Putamen (tissue), 1 donor: ENCODE measurements at regions not wholly inside any gene's neighbourhood (a gene's known extent, or its start where the extent isn't known, plus 50 kb on each side); places are given as distances from the start of the nearest gene placed in this dataset.
"Not testable (repeated sequence)": the region's sequence is repeated elsewhere in the genome, so short reads cannot be mapped to it uniquely, and the experiment has no call there.

Source experiments
- DNase-seq: peaks from one replicate; pipeline ENCODE4 v3.0.0-alpha.2; 2016; ENCODE audit warnings: low spot score

DNA sequence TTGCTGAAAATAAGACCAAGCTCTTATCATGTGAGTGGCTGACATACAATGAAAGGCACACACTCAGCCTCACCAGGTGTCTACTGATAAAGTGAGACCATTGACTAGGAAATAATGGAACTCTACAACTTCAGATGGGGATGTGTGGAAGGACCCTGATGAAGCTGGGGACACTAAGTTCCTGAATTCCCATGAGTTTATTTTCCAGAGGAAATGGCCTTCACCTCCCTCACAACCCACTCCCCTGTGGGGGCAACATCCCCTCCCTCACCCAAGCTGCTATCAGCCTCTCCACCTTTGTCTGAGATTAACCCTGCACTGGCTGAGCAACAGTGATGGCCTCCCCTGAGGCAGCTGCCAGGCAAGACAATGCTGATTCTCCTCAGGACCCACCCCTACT is 55.2 kb upstream of the SMARCAD1 start:
- DNase-seq = no peak

DNA sequence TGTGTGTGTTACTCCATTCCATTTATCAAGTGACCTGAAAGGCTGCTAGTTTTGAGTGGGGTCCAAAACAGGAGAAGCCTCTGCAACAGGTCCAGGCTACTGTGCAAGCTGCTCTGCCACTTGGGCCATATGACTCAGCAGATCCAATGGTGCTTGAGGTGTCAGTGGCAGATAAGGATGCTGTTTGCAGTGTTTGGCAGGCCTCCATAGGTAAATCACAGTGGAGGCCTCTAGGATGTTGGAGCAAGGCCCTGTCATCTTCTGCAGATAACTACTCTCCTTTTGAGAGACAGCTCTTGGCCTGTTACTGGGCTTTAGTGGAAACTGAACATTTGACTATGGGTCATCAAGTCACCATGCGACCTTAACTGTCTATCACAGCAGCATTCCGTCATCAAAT is 52.3 kb upstream of the SMARCAD1 start:
- DNase-seq = not testable (repeated sequence)

DNA sequence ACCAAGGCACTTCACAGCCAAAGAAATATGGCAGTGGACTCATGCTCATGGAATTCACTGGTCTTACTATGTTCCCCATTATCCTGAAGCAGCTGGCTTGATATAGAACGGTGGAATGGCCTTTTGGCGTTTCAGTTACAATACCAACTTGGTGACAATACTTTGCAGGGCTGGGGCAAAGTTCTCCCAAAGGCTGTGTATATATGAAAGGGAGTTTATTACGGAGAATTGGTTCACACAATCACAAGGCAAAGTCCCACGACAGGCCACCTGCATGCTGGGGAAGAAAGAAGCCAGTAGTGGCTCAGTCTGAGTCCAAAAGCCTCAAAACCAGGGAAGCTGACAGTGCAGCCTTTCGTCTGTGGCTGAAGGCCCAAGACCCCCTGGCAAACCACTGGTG is 50.8 kb upstream of the SMARCAD1 start:
- no peak for DNase-seq
